HEK293 (cell line): ENCODE measurements at regions not wholly inside any gene's neighbourhood (a gene's known extent, or its start where the extent isn't known, plus 50 kb on each side); places are given as distances from the start of the nearest gene placed in this dataset.

Experiments
- CTCF ChIA-PET: fragments of 350-600 bp; formaldehyde crosslinking; extraction: SDS; loops from one replicate; lab custom pipeline; 2021; ENCODE audit warnings: antibody characterized with exemption; lab: Yijun Ruan, JAX
- POLR2A ChIA-PET: fragments of 300-600 bp; formaldehyde crosslinking; extraction: SDS; loops from one replicate; lab custom pipeline; 2020; ENCODE audit warnings: antibody characterized with exemption, inconsistent platforms; lab: Yijun Ruan, JAX
- H3K27ac ChIP-seq: fragments of 200-500 bp; sonication (Bioruptor generic); 2 replicates; pipeline ENCODE4 v1.5.1; 2014; ENCODE audit warnings: low read depth, low read length, control low read depth, inconsistent platforms; ENCODE audit errors: extremely low read depth
- H3K36me3 ChIP-seq, 2 experiments: fragments of 200-500 bp in 1 of 2; sonication (Bioruptor generic) in 1 of 2; 1 replicate in 1 of 2; 2 replicates in 1 of 2; pipeline ENCODE4 v1.5.1; 2014 to 2017; ENCODE audit warnings: inconsistent platforms in 2 of 2, low read length in 2 of 2; ENCODE audit not compliant: control insufficient read depth in 2 of 2, insufficient read depth in 1 of 2
- H3K4me1 ChIP-seq: fragments of 200-500 bp; sonication (Bioruptor generic); 2 replicates; pipeline ENCODE4 v1.5.1; 2014; ENCODE audit warnings: mild to moderate bottlenecking, low read length, inconsistent platforms; ENCODE audit not compliant: control insufficient read depth, insufficient read depth
- H3K4me3 ChIP-seq: 2 replicates; pipeline ENCODE4 v1.5.1; 2011; ENCODE audit warnings: low read depth, mild to moderate bottlenecking, control low read depth, low read length, moderate library complexity
- H3K9me3 ChIP-seq: fragments of 200-500 bp; sonication (Bioruptor generic); 2 replicates; pipeline ENCODE4 v1.5.1; 2014; ENCODE audit warnings: low read depth, low read length, inconsistent platforms; ENCODE audit not compliant: control insufficient read depth, insufficient read depth
- BCL11A ChIP-seq: fragments of 450-650 bp; formaldehyde crosslinking; IDR thresholded peaks from 2 replicates; pipeline ENCODE4 v1.5.1; 2016; ENCODE audit warnings: low read depth, missing biosample characterization, missing genetic modification characterization
- BCL11B ChIP-seq: fragments of 450-650 bp; formaldehyde crosslinking; IDR thresholded peaks from 2 replicates; pipeline ENCODE4 v1.5.1; 2016; ENCODE audit warnings: low read depth, missing biosample characterization, missing genetic modification characterization
- FEZF1 ChIP-seq: fragments of 450-650 bp; formaldehyde crosslinking; IDR thresholded peaks from 2 replicates; pipeline ENCODE4 v1.5.1; 2016; ENCODE audit warnings: missing biosample characterization, missing genetic modification characterization
- GLI4 ChIP-seq: fragments of 450-650 bp; formaldehyde crosslinking; IDR thresholded peaks from 2 replicates; pipeline ENCODE4 v1.5.1; 2016; ENCODE audit warnings: missing biosample characterization, missing genetic modification characterization
- KLF10 ChIP-seq: fragments of 450-650 bp; IDR thresholded peaks from 2 replicates; pipeline ENCODE4 v1.5.1; 2018; ENCODE audit warnings: missing biosample characterization, mild to moderate bottlenecking, missing genetic modification characterization
- KLF16 ChIP-seq: fragments of 450-650 bp; formaldehyde crosslinking; IDR thresholded peaks from 2 replicates; pipeline ENCODE4 v1.5.1; 2017; ENCODE audit warnings: missing biosample characterization, missing genetic modification characterization
- OVOL3 ChIP-seq: fragments of 450-650 bp; formaldehyde crosslinking; IDR thresholded peaks from 2 replicates; pipeline ENCODE4 v1.5.1; 2016; ENCODE audit warnings: missing biosample characterization, missing genetic modification characterization
- ZBTB17 ChIP-seq: fragments of 450-650 bp; formaldehyde crosslinking; IDR thresholded peaks from 2 replicates; pipeline ENCODE4 v1.5.1; 2016; ENCODE audit warnings: missing biosample characterization, missing genetic modification characterization
- ZNF121 ChIP-seq: fragments of 450-650 bp; formaldehyde crosslinking; IDR thresholded peaks from 2 replicates; pipeline ENCODE4 v1.5.1; 2016; ENCODE audit warnings: missing biosample characterization, missing genetic modification characterization
- ZNF2 ChIP-seq: fragments of 450-650 bp; formaldehyde crosslinking; IDR thresholded peaks from 2 replicates; pipeline ENCODE4 v1.5.1; 2016; ENCODE audit warnings: missing biosample characterization, missing genetic modification characterization
- ZNF366 ChIP-seq: fragments of 450-650 bp; formaldehyde crosslinking; conservative IDR thresholded peaks from 2 replicates; pipeline ENCODE4 v1.5.1; 2016; ENCODE audit warnings: missing biosample characterization, missing genetic modification characterization
- ZNF394 ChIP-seq: fragments of 450-650 bp; formaldehyde crosslinking; IDR thresholded peaks from 2 replicates; pipeline ENCODE4 v1.5.1; 2016; ENCODE audit warnings: missing biosample characterization, missing genetic modification characterization, mild to moderate bottlenecking, moderate library complexity, borderline replicate concordance
- ZNF404 ChIP-seq: fragments of 450-650 bp; formaldehyde crosslinking; IDR thresholded peaks from 2 replicates; pipeline ENCODE4 v1.5.1; 2017; ENCODE audit warnings: missing biosample characterization, missing genetic modification characterization
- ZNF423 ChIP-seq: fragments of 450-650 bp; formaldehyde crosslinking; IDR thresholded peaks from 2 replicates; pipeline ENCODE4 v1.5.1; 2016; ENCODE audit warnings: missing biosample characterization, missing genetic modification characterization
- ZNF510 ChIP-seq: fragments of 450-650 bp; formaldehyde crosslinking; IDR thresholded peaks from 2 replicates; pipeline ENCODE4 v1.5.1; 2018; ENCODE audit warnings: mild to moderate bottlenecking, missing genetic modification characterization, missing biosample characterization; ENCODE audit not compliant: insufficient replicate concordance
- ZNF548 ChIP-seq: fragments of 450-650 bp; formaldehyde crosslinking; IDR thresholded peaks from 2 replicates; pipeline ENCODE4 v1.5.1; 2016; ENCODE audit warnings: missing biosample characterization, missing genetic modification characterization
- ZNF629 ChIP-seq: fragments of 450-650 bp; formaldehyde crosslinking; IDR thresholded peaks from 2 replicates; pipeline ENCODE4 v1.5.1; 2017; ENCODE audit warnings: missing biosample characterization, missing genetic modification characterization
- ZNF660 ChIP-seq: fragments of 450-650 bp; IDR thresholded peaks from 2 replicates; pipeline ENCODE4 v1.5.1; 2018; ENCODE audit warnings: missing biosample characterization, mild to moderate bottlenecking, missing genetic modification characterization
- ZNF677 ChIP-seq: fragments of 450-650 bp; IDR thresholded peaks from 2 replicates; pipeline ENCODE4 v1.5.0; 2018; ENCODE audit warnings: missing biosample characterization, mild to moderate bottlenecking, missing genetic modification characterization, moderate library complexity
- TF ChIP-seq, protein P1 (sequence below): fragments of 450-650 bp; formaldehyde crosslinking; IDR thresholded peaks from 2 replicates; pipeline ENCODE4 v1.5.1; 2016; ENCODE audit warnings: missing biosample characterization, missing genetic modification characterization, low read depth
- TF ChIP-seq, protein P2 (sequence below): sonication (generic); formaldehyde crosslinking; IDR thresholded peaks from 2 replicates; pipeline ENCODE4 v1.8.1; 2022; ENCODE audit warnings: mild to moderate bottlenecking, moderate library complexity, missing genetic modification reagents
- TF ChIP-seq, protein P3 (sequence below): fragments of 450-650 bp; formaldehyde crosslinking; IDR thresholded peaks from 2 replicates; pipeline ENCODE4 v1.5.1; 2017; ENCODE audit warnings: missing biosample characterization, missing genetic modification characterization
- TF ChIP-seq, protein P4 (sequence below): fragments of 450-650 bp; formaldehyde crosslinking; IDR thresholded peaks from 2 replicates; pipeline ENCODE4 v1.5.1; 2017; ENCODE audit warnings: missing biosample characterization, missing genetic modification characterization
- TF ChIP-seq, protein P5 (sequence below): fragments of 450-650 bp; formaldehyde crosslinking; IDR thresholded peaks from 2 replicates; pipeline ENCODE4 v1.5.1; 2016; ENCODE audit warnings: missing biosample characterization, missing genetic modification characterization

DNA sequence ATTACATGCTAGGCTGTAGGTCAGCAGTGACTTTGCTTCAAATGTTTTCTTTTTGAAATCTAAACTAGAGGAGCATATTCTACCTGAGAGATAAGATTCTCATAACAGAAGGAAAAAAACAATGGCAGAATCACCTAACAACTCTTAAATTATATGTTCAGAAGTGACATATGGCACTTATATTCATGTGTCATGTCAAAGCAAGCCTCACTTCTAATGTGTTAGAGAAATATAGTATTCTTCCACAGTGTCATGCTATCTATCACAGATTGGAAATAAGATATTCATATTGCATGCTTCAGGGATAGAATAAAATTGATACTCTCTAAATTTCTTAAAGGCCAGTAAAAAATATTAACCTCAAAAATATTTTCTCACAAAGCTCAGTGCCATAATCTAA, 874.6 kb upstream of the PRMT6 start (continued):
- TF ChIP-seq, protein P1, sequence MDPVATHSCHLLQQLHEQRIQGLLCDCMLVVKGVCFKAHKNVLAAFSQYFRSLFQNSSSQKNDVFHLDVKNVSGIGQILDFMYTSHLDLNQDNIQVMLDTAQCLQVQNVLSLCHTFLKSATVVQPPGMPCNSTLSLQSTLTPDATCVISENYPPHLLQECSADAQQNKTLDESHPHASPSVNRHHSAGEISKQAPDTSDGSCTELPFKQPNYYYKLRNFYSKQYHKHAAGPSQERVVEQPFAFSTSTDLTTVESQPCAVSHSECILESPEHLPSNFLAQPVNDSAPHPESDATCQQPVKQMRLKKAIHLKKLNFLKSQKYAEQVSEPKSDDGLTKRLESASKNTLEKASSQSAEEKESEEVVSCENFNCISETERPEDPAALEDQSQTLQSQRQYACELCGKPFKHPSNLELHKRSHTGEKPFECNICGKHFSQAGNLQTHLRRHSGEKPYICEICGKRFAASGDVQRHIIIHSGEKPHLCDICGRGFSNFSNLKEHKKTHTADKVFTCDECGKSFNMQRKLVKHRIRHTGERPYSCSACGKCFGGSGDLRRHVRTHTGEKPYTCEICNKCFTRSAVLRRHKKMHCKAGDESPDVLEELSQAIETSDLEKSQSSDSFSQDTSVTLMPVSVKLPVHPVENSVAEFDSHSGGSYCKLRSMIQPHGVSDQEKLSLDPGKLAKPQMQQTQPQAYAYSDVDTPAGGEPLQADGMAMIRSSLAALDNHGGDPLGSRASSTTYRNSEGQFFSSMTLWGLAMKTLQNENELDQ (tag by site-specific recombination) = no peak
- TF ChIP-seq, protein P2, sequence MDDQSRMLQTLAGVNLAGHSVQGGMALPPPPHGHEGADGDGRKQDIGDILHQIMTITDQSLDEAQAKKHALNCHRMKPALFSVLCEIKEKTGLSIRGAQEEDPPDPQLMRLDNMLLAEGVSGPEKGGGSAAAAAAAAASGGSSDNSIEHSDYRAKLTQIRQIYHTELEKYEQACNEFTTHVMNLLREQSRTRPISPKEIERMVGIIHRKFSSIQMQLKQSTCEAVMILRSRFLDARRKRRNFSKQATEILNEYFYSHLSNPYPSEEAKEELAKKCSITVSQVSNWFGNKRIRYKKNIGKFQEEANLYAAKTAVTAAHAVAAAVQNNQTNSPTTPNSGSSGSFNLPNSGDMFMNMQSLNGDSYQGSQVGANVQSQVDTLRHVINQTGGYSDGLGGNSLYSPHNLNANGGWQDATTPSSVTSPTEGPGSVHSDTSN (CRISPR knock-in tag) = no peak
- TF ChIP-seq ZBTB17 (tag by site-specific recombination) = no peak
- no peak for TF ChIP-seq ZNF2 (tag by site-specific recombination)
- no peak for TF ChIP-seq KLF10 (tag by site-specific recombination)
- TF ChIP-seq, protein P3, sequence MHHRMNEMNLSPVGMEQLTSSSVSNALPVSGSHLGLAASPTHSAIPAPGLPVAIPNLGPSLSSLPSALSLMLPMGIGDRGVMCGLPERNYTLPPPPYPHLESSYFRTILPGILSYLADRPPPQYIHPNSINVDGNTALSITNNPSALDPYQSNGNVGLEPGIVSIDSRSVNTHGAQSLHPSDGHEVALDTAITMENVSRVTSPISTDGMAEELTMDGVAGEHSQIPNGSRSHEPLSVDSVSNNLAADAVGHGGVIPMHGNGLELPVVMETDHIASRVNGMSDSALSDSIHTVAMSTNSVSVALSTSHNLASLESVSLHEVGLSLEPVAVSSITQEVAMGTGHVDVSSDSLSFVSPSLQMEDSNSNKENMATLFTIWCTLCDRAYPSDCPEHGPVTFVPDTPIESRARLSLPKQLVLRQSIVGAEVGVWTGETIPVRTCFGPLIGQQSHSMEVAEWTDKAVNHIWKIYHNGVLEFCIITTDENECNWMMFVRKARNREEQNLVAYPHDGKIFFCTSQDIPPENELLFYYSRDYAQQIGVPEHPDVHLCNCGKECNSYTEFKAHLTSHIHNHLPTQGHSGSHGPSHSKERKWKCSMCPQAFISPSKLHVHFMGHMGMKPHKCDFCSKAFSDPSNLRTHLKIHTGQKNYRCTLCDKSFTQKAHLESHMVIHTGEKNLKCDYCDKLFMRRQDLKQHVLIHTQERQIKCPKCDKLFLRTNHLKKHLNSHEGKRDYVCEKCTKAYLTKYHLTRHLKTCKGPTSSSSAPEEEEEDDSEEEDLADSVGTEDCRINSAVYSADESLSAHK (tag by site-specific recombination) = no peak
- TF ChIP-seq BCL11B (tag by site-specific recombination) = no peak
- TF ChIP-seq ZNF394 (tag by site-specific recombination) = no peak
- TF ChIP-seq ZNF629 (tag by site-specific recombination) = no peak
- TF ChIP-seq KLF16 (tag by site-specific recombination) = no peak
- TF ChIP-seq, protein P4, sequence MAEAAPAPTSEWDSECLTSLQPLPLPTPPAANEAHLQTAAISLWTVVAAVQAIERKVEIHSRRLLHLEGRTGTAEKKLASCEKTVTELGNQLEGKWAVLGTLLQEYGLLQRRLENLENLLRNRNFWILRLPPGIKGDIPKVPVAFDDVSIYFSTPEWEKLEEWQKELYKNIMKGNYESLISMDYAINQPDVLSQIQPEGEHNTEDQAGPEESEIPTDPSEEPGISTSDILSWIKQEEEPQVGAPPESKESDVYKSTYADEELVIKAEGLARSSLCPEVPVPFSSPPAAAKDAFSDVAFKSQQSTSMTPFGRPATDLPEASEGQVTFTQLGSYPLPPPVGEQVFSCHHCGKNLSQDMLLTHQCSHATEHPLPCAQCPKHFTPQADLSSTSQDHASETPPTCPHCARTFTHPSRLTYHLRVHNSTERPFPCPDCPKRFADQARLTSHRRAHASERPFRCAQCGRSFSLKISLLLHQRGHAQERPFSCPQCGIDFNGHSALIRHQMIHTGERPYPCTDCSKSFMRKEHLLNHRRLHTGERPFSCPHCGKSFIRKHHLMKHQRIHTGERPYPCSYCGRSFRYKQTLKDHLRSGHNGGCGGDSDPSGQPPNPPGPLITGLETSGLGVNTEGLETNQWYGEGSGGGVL = no peak

DNA sequence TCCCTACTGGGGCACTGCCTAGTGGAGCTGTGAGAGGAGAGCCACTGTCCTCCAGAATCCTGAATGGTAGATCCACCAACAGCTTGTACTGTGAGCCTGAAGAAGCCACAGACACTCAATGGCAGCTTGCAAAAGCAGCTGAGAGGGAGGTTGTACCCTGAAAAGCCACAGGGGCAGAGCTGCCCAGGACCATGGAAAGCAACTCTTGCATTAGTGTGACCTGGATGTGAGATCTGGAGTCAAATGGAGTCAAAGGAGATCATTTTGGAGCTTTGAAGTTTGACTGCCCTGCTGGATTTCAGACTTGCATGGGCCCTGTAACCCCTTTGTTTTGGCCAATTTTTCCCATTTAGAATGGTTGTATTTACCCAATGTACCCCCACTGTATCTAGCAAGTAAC, 871.4 kb upstream of the PRMT6 start:
- H3K27ac ChIP-seq = no peak overlapping the region
- no peaks in the 10 kb centered on the region for H3K36me3 ChIP-seq
- no peak for TF ChIP-seq ZNF629 (tag by site-specific recombination)
- no peak for TF ChIP-seq ZNF677
- no peak for TF ChIP-seq GLI4
- no peaks in the 10 kb centered on the region for H3K4me1 ChIP-seq
- H3K4me3 ChIP-seq = no peak overlapping the region
- H3K9me3 ChIP-seq = no peaks in the 10 kb centered on the region
- ChIA-PET POLR2A (no interaction called here), CTCF (no interaction called here)

DNA sequence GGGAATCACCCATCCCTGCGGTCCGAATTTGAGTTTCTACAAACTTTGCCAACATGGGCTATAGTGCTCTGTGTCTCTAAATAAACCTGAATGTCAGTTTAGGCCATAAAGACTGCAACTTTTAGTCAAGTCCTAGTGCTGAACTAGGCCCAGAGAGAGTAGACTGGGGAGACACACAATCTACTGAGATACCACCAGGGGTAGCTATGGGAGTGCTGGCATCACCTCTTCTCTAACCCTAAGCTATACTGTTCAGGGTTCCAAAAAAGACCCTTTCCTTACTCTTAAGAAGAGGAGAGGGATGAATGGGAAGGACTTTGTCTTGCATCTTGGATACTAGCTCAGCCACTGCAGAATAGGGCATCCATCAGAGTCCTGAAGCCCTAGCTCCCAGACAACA, 866.7 kb upstream of the PRMT6 start:
- H3K4me3 ChIP-seq = no peak overlapping the region
- ChIA-PET POLR2A (no interaction called here), CTCF (interaction anchor here (0.8 kb wide), 1 partner anchor 11 kb away, joined by 3 read pairs; no protein-coding TSS in a partner anchor)
- H3K4me1 ChIP-seq = no peaks in the 10 kb centered on the region
- no peak overlapping the region for H3K27ac ChIP-seq
- TF ChIP-seq ZNF510 (tag by site-specific recombination) = no peak
- no peak for TF ChIP-seq ZNF423 (tag by site-specific recombination)
- TF ChIP-seq OVOL3 (tag by site-specific recombination) = no peak
- no peak for TF ChIP-seq ZNF548
- TF ChIP-seq ZNF404 (tag by site-specific recombination) = no peak
- no peak for TF ChIP-seq ZNF366
- TF ChIP-seq FEZF1 (tag by site-specific recombination) = no peak
- TF ChIP-seq, protein P5, sequence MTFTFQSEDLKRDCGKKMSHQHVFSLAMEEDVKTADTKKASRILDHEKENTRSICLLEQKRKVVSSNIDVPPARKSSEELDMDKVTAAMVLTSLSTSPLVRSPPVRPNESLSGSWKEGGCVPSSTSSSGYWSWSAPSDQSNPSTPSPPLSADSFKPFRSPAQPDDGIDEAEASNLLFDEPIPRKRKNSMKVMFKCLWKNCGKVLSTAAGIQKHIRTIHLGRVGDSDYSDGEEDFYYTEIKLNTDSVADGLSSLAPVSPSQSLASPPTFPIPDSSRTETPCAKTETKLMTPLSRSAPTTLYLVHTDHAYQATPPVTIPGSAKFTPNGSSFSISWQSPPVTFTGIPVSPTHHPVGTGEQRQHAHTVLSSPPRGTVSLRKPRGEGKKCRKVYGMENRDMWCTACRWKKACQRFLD (tag by site-specific recombination) = no peak
- no peak for TF ChIP-seq ZNF121 (tag by site-specific recombination)
- TF ChIP-seq ZNF660 = no peak
- TF ChIP-seq BCL11A = no peak
- no peaks in the 10 kb centered on the region for H3K9me3 ChIP-seq
- no peaks in the 10 kb centered on the region for H3K36me3 ChIP-seq
